ENCODE measurements at regions not wholly inside any gene's neighbourhood (a gene's known extent, or its start where the extent isn't known, plus 50 kb on each side); places are given as distances from the start of the nearest gene placed in this dataset.
"Not testable (repeated sequence)": the region's sequence is repeated elsewhere in the genome, so short reads cannot be mapped to it uniquely, and the experiment has no call there.

GRCh38 chr4:37757761-37758160 is 68.7 kb upstream of the PGM2 start:
- in situ Hi-C loops (cut with MboI; ENCODE audit: low sequenced_read_pairs, unreplicated experiment): no loop called here
- no peak for DNase-seq (ENCODE audit: low spot score)
- TF ChIP-seq, protein P1, sequence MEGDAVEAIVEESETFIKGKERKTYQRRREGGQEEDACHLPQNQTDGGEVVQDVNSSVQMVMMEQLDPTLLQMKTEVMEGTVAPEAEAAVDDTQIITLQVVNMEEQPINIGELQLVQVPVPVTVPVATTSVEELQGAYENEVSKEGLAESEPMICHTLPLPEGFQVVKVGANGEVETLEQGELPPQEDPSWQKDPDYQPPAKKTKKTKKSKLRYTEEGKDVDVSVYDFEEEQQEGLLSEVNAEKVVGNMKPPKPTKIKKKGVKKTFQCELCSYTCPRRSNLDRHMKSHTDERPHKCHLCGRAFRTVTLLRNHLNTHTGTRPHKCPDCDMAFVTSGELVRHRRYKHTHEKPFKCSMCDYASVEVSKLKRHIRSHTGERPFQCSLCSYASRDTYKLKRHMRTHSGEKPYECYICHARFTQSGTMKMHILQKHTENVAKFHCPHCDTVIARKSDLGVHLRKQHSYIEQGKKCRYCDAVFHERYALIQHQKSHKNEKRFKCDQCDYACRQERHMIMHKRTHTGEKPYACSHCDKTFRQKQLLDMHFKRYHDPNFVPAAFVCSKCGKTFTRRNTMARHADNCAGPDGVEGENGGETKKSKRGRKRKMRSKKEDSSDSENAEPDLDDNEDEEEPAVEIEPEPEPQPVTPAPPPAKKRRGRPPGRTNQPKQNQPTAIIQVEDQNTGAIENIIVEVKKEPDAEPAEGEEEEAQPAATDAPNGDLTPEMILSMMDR (IDR thresholded peaks at IDR 0.05; ENCODE audit: borderline replicate concordance, control extremely low read depth, extremely low read depth, insufficient read depth, missing control alignments): no peak

DNA sequence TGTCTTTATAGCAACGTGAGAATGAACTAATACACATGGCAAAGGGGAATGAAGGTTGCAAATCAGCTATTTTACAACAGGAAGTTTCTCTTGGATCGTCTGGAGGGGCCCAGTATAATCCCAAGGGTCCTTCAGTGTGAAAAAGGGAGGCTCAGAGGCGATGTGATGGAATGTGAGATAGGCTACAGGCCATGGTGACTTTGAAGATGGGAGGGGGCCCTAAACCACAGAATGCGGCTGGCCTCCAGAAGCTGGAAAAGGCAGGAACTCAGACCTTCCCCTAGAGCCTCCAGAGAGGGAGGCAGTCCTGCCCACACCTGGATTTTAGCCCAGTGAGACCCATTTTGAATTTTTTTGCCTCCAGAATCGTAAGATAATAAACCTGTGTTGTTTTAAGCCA is 69.4 kb upstream of the PGM2 start:
- in situ Hi-C loops (cut with MboI; ENCODE audit: low sequenced_read_pairs, unreplicated experiment): no loop called here
- TF ChIP-seq, protein P1 (IDR thresholded peaks at IDR 0.05; ENCODE audit: borderline replicate concordance, control extremely low read depth, extremely low read depth, insufficient read depth, missing control alignments): no peak
- DNase-seq (ENCODE audit: low spot score): no peak

DNA sequence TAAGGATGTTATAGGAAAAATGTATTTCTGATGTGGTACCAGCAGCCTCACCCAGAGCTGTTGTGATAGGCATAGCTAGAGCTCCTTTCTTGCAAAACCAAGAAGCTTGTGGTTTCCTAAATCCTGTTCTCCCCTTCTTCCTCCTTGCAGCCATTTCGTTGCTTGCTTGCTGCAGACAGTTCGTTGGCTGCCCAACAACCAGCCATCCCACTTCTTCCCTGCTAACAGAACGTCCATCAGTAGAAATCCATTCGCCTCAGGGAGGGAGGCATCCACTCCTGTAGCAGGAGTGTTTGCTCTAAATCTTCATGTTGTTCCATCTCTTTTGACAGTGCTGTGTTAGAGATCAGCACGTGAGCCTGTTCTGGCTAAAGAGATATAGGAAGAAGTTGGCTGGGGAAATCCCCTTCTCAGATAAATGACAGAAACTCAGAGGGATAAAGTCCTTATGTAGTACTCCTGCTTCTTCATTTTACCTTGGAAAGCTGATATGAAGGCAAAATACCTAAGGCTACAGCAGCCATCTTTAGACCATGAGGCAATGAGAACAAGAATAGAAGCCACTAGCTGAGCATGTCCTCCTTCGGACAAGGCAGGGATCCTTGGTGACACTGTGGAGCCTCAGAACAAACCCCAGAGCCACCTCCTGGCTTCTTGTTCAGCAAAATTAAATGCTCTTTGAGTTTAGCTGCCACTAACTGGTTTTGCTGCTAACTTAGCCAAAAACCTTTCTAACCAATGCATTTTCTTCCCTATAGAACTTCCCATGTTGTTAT is 68.4 kb upstream of the RELL1 start:
- TF ChIP-seq, protein P1 (IDR thresholded peaks at IDR 0.05; ENCODE audit: borderline replicate concordance, control extremely low read depth, extremely low read depth, insufficient read depth, missing control alignments): no peak
- no peak for DNase-seq (ENCODE audit: low spot score)
- in situ Hi-C loops (cut with MboI; ENCODE audit: low sequenced_read_pairs, unreplicated experiment): no loop called here

DNA sequence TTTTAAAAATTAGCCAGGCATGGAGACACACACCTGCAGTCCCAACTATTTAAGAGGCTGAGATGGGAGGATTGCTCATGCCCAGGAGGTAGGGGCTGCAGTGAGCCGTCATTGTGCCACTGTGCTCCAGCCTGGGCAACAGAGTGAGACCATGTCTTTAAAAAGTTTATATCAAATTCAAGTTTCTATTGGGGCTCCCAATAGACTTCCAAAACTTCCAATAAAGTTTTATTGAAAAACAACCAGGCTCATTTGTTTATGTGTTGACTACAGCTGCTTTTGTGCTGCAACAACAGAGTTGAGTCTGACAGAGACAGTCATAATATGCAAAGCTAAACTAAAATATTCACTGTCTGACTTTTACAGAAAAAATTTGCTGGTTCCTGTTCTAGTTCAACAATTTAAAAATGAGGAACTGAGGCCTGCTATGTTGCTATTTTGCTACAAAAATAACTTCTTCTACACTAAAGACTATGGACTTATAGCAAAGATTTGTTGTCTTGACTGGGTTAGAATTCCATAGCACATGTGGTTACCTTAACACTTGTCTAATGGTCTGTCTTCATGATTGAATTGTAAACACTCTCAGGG is 63.3 kb upstream of the RELL1 start:
- TF ChIP-seq, protein P1 (IDR thresholded peaks at IDR 0.05; ENCODE audit: borderline replicate concordance, control extremely low read depth, extremely low read depth, insufficient read depth, missing control alignments): no peak
- in situ Hi-C loops (cut with MboI; ENCODE audit: low sequenced_read_pairs, unreplicated experiment): no loop called here
- DNase-seq (ENCODE audit: low spot score): no peak

GRCh38 chr4:37748485-37748884 is 62.3 kb upstream of the RELL1 start:
- TF ChIP-seq, protein P1 (IDR thresholded peaks at IDR 0.05; ENCODE audit: borderline replicate concordance, control extremely low read depth, extremely low read depth, insufficient read depth, missing control alignments): no peak
- DNase-seq (ENCODE audit: low spot score): no peak
- in situ Hi-C loops (cut with MboI; ENCODE audit: low sequenced_read_pairs, unreplicated experiment): no loop called here

- in situ Hi-C loops (cut with MboI; ENCODE audit: low sequenced_read_pairs, unreplicated experiment): no loop called here
Observed at GRCh38 chr4:37747772-37748330, 61.7 kb upstream of the RELL1 start.

DNA sequence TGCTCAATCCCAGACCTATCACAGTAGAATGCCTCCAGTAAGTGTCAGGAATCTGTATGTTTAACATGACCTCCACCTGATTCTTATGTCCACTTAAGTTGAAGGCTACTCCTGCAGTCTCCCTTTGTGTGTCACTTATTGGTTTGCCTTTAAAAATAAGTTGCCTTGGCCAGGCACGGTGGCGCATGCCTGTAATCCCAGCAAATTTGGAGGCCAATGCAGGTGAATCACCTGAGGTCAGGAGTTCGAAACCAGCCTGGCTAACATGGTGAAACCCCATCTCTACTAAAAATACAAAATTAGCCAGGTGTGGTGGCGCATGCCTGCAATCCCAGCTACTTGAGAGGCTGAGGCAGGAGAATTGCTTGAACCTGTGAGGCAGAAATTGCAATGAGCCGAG is 60.7 kb upstream of the RELL1 start:
- in situ Hi-C loops (cut with MboI; ENCODE audit: low sequenced_read_pairs, unreplicated experiment); DNase-seq (ENCODE audit: low spot score): not testable (repeated sequence)

More at GRCh38 chr4:37747772-37748330, 61.7 kb upstream of the RELL1 start:
- TF ChIP-seq, protein P1 (IDR thresholded peaks at IDR 0.05; ENCODE audit: borderline replicate concordance, control extremely low read depth, extremely low read depth, insufficient read depth, missing control alignments): no peak
- DNase-seq (ENCODE audit: low spot score): no peak

All from GM13976 (cell line).